Activated T-cell treated with anti-CD3 and anti-CD28 coated beads for 24 hours (primary cell): ENCODE measurements at regions not wholly inside any gene's neighbourhood (a gene's known extent, or its start where the extent isn't known, plus 50 kb on each side); places are given as distances from the start of the nearest gene placed in this dataset.

Experiments
- DNase-seq: peaks from one replicate; pipeline ENCODE4 v3.0.0-alpha.2; 2020; ENCODE audit warnings: low read depth

DNA sequence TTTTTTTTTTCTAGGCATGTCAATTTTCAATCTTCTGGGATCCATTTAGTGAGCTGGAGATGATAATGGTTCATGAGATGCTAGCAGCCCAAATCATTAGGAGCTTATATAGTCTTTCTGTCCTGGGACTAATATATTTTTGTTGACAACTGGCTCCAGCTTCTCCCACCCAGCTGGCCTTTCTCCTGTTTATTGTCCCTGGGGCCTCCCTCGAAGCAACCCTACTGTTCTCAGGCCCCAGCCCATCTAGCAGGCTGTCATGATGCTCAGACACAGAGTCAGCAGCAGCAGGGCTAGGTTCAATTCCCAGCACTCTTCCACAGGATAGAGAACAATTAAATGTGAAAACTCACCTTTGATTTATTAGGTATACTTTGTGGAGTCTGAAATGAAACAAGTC, 127.6 kb upstream of the MID1 start:
- DNase-seq, result no peak

DNA sequence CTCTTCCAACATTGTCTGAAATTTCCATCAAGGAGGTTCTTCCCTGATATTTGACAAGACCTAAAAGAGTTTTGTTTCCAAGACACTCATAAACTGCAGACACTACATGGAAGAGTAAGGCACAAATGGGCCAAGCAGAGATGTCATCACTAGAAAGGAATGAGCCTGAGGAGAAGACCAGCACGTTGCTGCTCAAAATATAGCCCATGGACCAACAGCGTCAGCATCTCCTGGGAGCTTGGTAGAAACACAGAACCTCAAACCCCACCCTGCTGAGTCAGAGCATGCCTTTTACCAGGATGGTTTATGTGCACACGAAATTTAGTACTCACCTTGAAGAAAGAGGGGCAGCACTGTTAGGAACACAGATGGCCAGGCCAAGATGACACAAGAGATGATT, 128.7 kb upstream of the MID1 start:
- no peak for DNase-seq

DNA sequence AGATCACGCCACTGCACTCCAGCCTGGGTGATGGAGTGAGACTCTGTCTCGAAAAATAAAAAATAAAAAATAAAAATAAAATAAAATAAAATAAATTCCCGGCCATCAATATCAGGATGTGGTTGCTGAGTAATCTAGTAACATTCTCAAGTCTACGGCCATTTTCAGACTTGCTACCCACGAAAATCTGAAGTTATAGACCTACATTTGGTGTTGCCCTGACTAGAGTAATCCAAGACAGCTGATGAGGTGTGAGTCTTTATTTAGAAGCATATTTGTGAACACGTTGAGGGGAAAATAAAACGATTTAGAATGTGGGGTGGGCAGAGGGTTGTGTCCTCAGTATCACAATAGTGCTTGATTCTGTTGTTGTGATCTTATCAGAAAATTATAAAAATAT, 130.2 kb upstream of the MID1 start:
- DNase-seq, result no peak

DNA sequence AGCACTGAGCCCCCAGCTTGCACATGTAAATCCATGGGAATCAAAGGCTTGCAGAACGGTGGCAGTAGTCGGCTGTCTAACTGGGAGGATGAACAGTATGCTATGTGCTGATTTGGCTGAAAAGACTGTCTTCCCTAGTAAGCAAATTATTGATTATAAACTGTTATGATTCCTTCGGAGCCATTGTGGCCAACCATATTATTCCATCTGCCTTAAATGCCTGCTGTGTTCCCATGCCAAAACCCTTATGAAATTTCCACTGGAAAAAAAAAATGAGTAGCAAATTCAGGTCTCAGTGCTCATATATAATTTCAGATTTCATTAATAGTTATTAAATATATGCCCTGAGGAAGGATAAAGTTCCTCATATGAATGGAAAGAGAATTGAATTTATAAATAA, 132.7 kb upstream of the MID1 start:
- no peak for DNase-seq

DNA sequence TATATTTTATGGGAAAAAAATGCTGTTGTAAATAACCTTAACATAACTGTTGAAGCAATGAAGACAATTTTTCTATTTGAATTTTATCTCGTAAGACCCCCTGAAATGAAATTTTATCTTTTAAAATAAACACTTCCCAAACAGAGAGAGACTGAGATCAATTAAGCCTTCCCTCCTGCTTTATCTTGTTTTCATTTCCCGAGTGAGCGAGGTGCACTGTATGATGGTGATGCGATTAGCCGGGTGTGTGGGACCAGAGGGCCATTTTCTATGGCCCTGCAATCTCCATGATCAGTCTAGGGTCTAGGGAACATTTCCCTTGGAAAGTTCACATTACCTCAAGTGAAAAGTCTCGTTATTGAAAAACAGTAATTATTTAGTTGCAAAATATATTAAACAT, 134.1 kb upstream of the MID1 start:
- DNase-seq, result no peak

DNA sequence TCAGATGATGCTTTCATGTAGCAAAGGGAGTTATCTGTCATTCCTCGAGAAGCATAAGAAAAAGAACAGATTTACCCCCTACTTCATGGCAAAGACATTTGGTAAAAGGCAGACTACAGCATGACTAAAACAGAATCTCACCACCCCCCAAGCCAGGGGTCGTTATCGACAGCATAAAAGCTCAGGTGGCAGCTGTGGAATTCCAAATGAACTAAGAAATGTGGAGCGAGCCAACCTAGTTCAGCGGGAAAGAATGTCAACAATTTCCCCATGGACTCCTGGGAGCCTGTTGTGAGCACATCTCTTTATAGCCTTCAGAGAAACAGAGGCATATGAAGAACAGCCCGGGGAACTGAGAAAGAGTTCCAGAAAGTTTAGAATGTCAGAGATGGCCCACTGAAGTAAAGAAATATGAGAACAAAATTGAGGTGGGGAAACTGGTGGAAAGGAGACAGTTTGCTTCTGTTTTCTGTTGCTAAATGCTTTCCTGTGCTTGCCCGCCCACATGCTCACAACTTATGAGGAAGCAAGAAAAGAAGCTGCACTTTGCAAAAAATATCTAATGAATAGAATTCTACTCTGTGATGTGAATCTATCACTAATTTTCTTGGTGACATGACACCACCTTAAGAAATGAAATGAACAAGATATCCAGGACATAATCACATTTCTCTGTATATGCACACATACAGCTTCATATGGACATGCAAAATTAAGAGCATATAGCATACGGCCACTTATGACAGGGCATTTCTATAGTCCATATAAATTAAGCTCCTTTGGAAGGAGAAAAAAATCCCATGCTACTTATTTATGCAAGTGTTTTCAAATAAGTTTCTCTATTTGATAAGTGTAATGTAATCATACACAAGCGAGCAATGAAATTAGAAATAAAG, 135.3 kb upstream of the MID1 start:
- DNase-seq, result no peak

DNA sequence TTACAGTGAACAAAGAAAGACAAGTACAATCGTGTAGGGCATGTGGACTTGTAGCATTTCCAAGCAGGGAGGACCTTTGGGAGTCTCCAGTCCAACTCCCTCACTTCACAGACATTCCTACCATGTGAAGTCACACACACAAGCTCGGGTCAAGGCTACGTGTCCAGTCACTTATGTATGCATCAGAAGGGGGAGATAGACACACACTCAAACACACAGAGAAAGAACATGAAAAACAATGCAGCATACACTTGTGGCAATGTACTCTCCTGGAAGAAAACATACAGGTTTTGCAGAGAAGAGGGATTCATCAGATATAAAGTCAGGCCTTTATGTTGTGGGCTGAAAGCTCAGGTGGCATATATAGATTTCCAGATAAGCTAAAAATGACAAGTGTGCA, 136.1 kb upstream of the MID1 start:
- DNase-seq, result no peak

DNA sequence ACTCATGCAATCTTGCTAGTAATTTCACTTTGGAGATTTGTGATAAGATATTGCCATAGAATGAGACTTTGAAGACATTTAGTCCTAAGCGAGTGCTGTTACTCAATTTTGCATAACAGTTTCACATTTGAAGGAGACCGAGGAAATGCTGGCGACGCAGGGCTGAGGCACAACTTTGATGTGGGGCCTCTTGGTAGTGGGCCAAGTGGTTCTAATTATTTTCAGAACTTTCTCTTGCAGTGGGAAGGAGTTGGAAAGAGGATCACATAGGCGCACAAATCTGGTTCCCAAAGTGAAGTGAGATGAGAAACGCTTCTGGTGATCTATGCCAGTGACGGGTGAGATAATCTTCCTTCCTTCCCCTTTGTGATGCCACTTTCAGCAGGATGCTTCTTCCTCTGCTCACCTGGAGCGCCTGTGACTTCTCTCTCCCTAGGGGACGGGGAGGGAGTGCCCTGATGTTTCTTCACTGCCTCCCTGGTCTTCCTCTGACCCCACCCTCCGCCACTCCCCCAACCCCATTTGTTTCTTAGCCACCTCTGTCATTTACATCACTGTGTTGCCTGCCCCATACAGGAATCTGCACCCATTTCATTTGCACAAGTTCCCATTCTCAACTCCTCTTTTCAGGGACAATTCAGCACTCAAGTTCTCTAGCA, 138.9 kb upstream of the MID1 start:
- no peak for DNase-seq

DNA sequence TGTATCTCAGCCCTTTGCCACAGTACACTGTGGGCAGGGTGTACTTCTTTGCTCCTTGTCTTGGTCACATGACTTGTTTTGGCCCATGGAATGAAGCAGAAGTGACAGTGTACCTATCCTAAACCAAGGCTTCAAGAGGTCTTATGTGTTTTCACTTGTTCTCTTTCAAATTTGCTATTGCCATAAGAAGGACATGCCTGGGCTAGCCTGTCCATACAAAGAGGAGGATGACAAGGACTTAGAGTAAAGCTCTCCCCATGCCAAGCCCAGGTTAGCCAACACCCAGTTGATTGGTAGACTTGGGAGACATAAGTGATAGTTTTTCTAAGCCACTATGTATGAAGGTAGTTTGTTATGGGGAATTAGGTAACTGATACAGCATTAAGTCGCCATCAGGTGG, 141.1 kb upstream of the MID1 start:
- no peak for DNase-seq

DNA sequence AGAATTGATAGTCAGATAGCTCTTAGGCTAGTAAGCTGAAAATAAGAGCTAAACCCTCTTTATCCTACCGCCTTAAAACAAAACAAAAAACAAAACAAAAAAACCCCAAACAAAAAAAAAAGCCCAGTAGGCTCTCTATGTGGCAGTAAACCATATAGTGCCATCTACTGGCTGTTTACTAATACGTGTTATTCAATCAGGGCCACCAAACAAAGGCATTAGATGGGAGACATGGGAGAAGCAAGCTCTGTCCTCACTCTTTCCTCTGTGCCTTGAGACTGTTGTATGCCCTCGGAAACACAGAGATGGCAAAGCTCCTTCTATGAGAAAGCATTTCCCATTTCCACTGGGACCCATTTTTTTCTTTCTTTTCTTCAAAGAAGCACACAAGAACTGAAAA, 148.8 kb upstream of the MID1 start:
- DNase-seq, result no peak

DNA sequence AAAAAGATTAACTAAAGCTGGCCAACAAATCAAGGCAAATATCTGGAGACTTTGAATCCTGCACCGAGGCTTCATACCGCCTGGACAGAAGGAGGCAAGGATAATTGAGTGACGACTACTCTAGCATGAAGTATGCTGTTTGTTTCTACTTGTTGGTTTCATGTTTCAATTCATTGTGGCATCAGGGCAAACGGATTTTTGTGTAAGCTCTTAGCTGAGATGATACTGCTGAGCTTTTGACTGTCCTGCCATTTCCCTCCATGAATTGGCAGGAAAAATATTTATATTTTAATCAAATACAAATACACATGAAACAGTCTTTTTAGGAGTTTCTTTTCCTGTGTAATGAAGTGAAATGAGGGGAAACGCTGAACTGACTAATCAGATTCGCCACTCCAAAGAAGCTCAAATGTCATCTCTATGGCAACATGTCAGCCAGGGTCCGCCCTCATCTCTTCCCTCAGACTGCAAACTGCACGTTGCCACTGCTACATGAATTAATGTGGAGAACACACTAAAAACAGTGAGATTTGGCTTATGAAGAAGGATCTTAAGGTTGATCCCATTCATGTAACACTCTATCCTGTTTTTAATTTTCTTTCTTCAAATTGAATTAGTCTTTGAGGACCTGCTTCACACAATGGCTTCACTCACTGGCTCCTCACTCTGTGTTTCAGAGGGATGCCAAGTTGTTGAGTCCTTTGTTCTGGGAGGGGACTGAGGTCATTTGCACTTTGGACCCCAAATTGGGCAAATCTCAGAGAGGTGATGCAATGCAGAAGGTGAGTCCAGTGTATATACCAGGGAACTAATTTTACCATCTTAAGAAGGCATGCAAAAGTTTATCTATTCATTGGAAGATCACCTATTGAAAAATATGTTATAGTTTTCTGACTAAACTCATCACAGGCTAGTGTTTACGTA, 149.6 kb upstream of the MID1 start:
- DNase-seq, result no peak

DNA sequence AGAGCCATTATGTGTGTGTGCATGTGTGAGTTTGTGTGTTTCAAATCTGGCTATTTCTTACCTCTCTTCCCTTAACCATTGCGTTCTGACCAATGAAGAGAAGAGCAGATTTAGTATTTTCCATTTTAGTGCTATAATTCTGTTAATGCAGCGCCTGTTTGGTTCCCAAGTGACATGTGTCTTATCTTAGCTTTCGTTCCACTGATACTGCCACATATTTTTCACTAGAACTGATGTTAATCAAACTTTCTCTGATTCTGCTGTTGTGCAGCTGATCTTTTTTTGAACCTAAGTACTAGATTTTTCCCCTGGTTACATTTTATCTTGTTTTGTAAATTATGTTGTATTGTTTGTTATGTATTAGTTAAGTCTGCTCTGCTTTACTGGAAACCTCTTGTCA, 152.9 kb upstream of the MID1 start:
- no peak for DNase-seq

DNA sequence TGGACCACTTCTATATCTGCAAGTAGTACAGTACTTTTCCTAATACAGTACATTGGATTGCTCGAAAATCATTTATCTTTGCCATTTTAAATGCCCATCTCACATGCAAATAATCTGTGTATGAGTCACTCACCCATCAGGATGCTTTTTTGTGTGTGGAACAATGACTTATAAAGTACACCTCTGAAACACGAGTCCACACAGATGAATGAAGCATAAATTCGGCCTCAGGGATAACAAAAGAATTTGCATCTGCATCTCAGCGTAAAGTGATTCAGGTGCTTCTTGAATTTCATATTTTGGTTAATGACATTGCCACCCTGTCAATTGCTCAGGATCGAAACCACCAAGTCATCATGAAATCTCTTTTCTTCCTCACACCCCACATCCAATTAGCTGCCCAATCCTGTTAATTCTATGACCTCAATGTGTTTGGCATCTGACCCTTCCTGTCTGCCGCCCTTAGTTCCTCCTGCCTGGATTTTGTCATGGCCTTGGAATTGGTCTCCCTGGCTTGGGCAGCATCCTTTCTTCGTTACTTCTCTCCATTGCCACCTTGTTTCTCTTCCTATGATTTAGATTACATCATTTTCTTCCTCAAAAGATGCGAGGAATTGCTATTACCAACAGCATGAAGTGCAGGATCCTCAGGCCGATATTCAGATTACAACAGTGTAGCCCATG, 161.6 kb upstream of the MID1 start:
- no peak for DNase-seq

DNA sequence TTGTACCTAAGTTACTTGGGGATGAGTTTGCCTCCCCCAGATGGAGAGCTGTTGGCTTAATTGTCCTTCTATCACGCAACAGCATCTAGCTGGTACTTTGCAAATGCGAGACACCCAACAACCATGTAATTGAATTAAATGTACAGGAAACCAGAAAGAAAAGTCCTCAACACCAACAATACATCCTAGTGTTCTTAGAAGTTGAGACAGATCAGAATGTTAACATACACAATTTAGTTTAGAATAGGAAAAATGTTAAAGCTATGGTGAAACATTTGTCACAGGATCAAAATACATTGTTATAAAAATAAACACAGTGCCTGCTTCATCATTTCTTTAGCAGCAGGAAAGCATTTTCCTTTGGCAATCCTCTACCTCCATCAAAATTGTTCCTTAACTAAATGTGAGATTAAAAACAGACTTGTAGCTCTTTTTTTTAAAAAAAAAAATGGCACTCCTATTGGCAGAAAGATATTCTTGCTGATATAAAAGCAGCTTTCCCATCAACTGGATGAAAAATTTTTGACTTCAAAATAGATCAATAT, 163.1 kb upstream of the MID1 start:
- no peak for DNase-seq

DNA sequence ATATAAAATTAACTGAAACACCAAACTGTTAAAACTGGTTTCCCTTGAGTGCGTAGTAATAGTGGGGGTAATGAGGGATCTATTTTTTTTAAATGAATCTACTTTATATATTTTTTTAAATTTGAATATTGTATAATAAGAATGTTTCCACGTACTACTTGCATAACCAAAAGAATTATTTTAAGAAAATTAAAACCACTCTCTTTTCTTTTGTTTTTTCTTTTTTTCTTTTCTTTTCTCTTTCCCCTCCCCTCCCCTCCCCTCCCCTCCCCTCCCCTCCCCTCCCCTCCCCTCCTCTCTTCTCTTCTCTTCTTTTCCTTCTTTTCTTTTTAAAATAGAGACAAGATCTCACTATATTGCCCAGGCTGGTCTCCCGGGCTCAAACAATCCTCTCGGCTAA, 166.9 kb upstream of the MID1 start:
- DNase-seq, result no peak

DNA sequence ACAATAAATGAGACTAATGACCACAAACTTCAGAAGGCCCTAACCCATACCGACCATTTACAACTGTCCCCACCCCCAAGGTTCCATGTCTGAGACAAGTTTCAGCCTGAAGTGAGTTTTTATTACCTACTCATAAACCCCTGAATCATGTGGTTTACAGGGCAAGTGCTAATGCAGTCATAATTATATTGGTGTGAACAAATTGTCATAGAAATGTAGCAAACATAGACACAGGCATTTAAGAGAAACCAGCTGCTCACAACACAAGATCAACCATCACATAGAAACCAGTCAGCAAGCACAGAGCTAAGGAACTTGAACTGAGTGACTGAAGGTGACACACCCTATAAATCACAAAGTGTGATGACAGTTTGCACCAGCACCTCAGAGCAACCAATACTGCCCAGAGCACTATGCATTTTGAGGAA, 173.8 kb upstream of the MID1 start:
- no peak for DNase-seq

DNA sequence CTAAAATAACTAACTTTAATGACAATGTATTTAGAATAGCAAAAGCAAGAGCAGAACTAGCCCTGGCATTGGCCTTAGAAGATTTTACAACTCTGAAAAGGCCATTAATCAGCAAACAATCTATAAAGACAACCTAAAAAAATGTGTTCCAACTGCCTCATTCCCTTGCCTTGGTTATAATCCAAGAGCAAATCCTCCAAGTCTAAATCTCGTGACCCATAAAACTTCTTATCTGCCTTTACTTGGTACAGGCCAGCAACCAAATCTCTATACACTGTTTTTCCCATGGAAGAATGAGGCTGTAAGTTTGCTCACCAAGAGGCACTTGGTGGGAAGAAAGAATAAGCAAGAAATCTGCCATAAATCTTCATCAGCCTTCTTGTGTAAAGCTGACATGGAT, 175.3 kb upstream of the MID1 start:
- DNase-seq, result no peak

DNA sequence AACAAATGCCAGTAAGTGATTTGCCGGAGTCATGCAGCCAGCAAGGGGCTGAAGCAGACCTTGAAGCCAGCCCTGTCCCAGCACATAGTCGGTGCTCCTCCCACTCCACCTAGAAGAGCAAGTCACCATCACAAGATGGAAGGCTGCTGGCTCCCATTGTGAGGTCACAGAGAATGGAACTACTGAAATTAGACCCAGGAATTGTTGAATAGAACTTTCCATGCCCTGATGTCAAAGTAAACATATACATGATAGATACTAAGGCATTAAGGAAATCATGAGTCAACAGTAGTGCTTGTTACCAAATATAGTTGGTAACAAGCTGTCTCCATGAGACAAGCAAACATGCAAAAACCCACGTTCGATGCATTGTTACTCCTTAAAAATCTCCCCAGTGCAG, 177.1 kb upstream of the MID1 start:
- no peak for DNase-seq

DNA sequence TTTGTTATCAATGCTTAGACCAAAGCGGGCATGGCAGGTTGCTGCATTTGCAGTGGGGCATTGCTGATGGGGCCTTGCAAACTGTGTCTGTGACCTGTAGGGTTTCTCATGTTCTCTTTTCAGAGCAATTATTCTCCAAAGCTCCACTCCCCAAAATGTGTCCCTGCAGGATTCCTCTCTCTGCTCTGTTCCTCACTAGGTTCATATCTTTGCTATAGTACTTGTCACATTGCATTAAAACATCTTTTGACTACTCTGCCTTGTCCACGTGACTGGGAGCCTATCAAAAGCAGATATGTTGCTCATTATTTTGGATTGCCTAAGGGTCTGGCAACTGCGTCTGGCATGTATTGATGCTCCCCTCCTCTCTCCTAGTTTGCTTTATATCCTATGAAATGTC, 177.7 kb upstream of the MID1 start:
- no peak for DNase-seq

DNA sequence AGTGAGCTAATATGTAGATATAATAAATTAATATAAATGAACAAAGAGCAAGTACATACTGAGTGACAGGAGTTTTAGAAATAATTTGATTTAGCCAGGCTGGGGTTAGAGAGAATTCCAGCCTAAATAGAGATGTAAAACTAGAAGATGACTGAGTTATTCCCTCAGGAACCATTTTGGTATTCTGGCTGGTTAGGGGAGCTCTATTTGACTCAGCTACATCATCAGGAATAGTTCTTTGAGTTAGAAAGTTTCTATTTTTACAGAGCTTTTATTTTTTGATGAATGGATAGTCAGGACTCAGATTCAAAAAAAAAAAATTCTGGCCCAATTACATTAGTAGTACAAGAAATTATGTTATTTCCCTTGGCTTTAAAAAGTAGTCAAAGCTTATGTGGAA, 180.4 kb upstream of the MID1 start:
- DNase-seq, result no peak

DNA sequence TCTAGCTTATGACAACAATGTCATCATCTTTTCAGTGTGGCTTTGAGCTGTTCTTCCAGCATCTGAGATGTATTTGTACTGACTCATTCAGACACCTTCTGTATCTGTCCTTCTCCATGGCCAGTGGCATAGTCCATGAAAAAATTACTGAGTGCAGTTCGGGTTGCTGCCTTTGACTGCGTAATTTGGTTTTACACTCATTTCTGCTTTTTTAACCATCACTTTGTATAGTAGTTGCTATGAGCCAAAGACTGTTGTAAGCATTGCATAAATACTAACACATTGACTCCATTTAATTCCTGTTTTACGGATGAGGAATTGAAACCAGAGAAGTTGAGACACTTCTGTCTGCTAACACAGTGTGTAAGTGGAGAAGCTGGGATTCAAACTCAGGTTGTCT, 190.7 kb upstream of the MID1 start:
- DNase-seq, result no peak

DNA sequence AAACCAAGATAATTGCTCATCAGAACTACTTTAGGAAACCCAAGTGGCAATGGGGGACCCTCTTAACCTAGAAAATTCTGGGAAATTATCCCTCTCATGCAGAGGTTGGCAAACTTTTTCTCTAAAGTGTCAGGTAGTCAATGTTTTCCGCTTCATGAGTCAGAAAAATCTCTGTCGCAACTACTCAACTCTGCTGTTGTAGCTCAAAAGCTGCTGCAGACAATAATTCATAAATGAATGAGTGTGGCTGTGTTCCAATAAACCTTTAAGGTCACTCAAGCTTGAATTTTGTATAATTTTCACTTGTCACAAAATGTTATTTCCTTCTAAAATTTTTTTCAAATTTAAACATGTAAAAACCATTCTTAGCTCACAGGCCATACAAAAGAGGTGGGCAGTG, 193.4 kb upstream of the MID1 start:
- no peak for DNase-seq
